ENCODE measurements at regions not wholly inside any gene's neighbourhood (a gene's known extent, or its start where the extent isn't known, plus 50 kb on each side); places are given as distances from the start of the nearest gene placed in this dataset.
A peak's percentile ranks its signal among the peaks of the same experiment; 100 is the strongest.

- DNase-seq (ENCODE audit: low spot score): no peak
Measured at GRCh38 chr2:136452528-136452927, 312.8 kb upstream of the THSD7B start.

- DNase-seq (ENCODE audit: low spot score): no peak
Measured at GRCh38 chr2:136448986-136449780, 316.2 kb upstream of the THSD7B start.

GRCh38 chr2:136448432-136448831 lies 316.9 kb upstream of the THSD7B start:
- no peak for DNase-seq (ENCODE audit: low spot score)

- no peak for DNase-seq (ENCODE audit: low spot score)
Measured at GRCh38 chr2:136444323-136444722, 321.0 kb upstream of the THSD7B start.

GRCh38 chr2:136443661-136444060 lies 321.7 kb upstream of the THSD7B start:
- no peak for DNase-seq (ENCODE audit: low spot score)

- DNase-seq (ENCODE audit: low spot score): no peak
Measured at GRCh38 chr2:136441979-136442714, 323.2 kb upstream of the THSD7B start.

GRCh38 chr2:136439064-136439676 lies 321.2 kb upstream of the CXCR4 start:
- no peak for DNase-seq (ENCODE audit: low spot score)

GRCh38 chr2:136437461-136437860 lies 319.5 kb upstream of the CXCR4 start:
- DNase-seq (ENCODE audit: low spot score): no peak

- DNase-seq (ENCODE audit: low spot score): no peak
Measured at GRCh38 chr2:136436936-136437335, 319.0 kb upstream of the CXCR4 start.

GRCh38 chr2:136434251-136434715 lies 316.3 kb upstream of the CXCR4 start:
- DNase-seq (ENCODE audit: low spot score): no peak

- DNase-seq (ENCODE audit: low spot score): no peak
Measured at GRCh38 chr2:136433261-136433660, 315.3 kb upstream of the CXCR4 start.

GRCh38 chr2:136424112-136424511 lies 306.2 kb upstream of the CXCR4 start:
- DNase-seq (ENCODE audit: low spot score): no peak

- peak; percentile 55 for DNase-seq (ENCODE audit: low spot score)
Measured at GRCh38 chr2:136423516-136423996, 305.6 kb upstream of the CXCR4 start.

GRCh38 chr2:136422512-136422911 lies 304.6 kb upstream of the CXCR4 start:
- DNase-seq (ENCODE audit: low spot score): no peak

- no peak for DNase-seq (ENCODE audit: low spot score)
Measured at GRCh38 chr2:136420346-136420745, 302.4 kb upstream of the CXCR4 start.

- DNase-seq (ENCODE audit: low spot score): no peak
Measured at GRCh38 chr2:136411946-136412345, 294.0 kb upstream of the CXCR4 start.

GRCh38 chr2:136410673-136411072 lies 292.7 kb upstream of the CXCR4 start:
- no peak for DNase-seq (ENCODE audit: low spot score)

GRCh38 chr2:136408795-136409194 lies 290.8 kb upstream of the CXCR4 start:
- DNase-seq (ENCODE audit: low spot score): no peak

- DNase-seq (ENCODE audit: low spot score): no peak
Measured at GRCh38 chr2:136407952-136408318, 290.0 kb upstream of the CXCR4 start.

- DNase-seq (ENCODE audit: low spot score): no peak
Measured at GRCh38 chr2:136407117-136407951, 289.4 kb upstream of the CXCR4 start.

GRCh38 chr2:136404925-136405324 lies 287.0 kb upstream of the CXCR4 start:
- no peak for DNase-seq (ENCODE audit: low spot score)

- no peak for DNase-seq (ENCODE audit: low spot score)
Measured at GRCh38 chr2:136404176-136404575, 286.2 kb upstream of the CXCR4 start.

Data from hematopoietic multipotent progenitor cell treated with erythropoietin and hydrocortisone succinate and interleukin-3 and kit ligand, for 15 days (in vitro differentiated cells).